Neutrophil (primary cell): ENCODE measurements at regions not wholly inside any gene's neighbourhood (a gene's known extent, or its start where the extent isn't known, plus 50 kb on each side); places are given as distances from the start of the nearest gene placed in this dataset.

Experiments used
- H3K27ac ChIP-seq: fragments of 200-600 bp; sonication (generic); 2 replicates; pipeline ENCODE4 v1.5.1; 2016; ENCODE audit warnings: mild to moderate bottlenecking, moderate library complexity
- H3K27me3 ChIP-seq: fragments of 200-600 bp; sonication (generic); 2 replicates; pipeline ENCODE4 v1.6.0; 2016; ENCODE audit warnings: mild to moderate bottlenecking
- H3K36me3 ChIP-seq: fragments of 200-600 bp; sonication (generic); 2 replicates; pipeline ENCODE4 v1.5.1; 2017
- H3K4me1 ChIP-seq, 2 experiments: fragments of 200-600 bp in 1 of 2; sonication (generic) in 1 of 2; 1 replicate in 1 of 2; 2 replicates in 1 of 2; pipeline versions ENCODE4 v1.5.1 to v1.6.1; 2013 to 2016; ENCODE audit warnings: low read depth in 1 of 2, low read length in 1 of 2, mild to moderate bottlenecking in 1 of 2, moderate library complexity in 1 of 2; ENCODE audit not compliant: control insufficient read depth in 1 of 2, insufficient read depth in 1 of 2
- H3K4me3 ChIP-seq, 2 experiments: fragments of 200-600 bp in 1 of 2; sonication (generic) in 1 of 2; 1 replicate in 1 of 2; 2 replicates in 1 of 2; pipeline ENCODE4 v1.5.1; 2013 to 2016; ENCODE audit warnings: low read depth in 1 of 2, low read length in 1 of 2, mild to moderate bottlenecking in 1 of 2, moderate library complexity in 1 of 2
- H3K9me3 ChIP-seq: fragments of 200-600 bp; sonication (generic); 2 replicates; pipeline ENCODE4 v1.5.1; 2016
- CTCF ChIP-seq: fragments of 200-600 bp; sonication (generic); IDR thresholded peaks from 2 replicates; pipeline ENCODE4 v1.5.1; 2016; ENCODE audit warnings: antibody characterized with exemption

GRCh38 chr13:59086147-59086546 lies 1077.6 kb downstream of the DIAPH3 start:
- Histone ChIP-seq H3K27me3 (no peaks in the 10 kb centered on the region), H3K4me1 (no peaks in the 10 kb centered on the region), H3K36me3 (no peaks in the 10 kb centered on the region), H3K27ac (no peak overlapping the region), H3K9me3 (no peaks in the 10 kb centered on the region), H3K4me3 (no peak overlapping the region)
- no peak for TF ChIP-seq CTCF

- no peaks in the 10 kb centered on the region for H3K9me3 ChIP-seq
Observed at GRCh38 chr13:59088716-59089115, 1075.0 kb downstream of the DIAPH3 start.

GRCh38 chr13:59094181-59094580 lies 1069.5 kb downstream of the DIAPH3 start:
- H3K4me3 ChIP-seq = no peak overlapping the region
- no peak for TF ChIP-seq CTCF
- no peaks in the 10 kb centered on the region for H3K9me3 ChIP-seq
- no peaks in the 10 kb centered on the region for H3K36me3 ChIP-seq
- H3K27ac ChIP-seq = no peak overlapping the region
- no peaks in the 10 kb centered on the region for H3K4me1 ChIP-seq
- H3K27me3 ChIP-seq = no peaks in the 10 kb centered on the region

More at GRCh38 chr13:59088716-59089115, 1075.0 kb downstream of the DIAPH3 start:
- Histone ChIP-seq H3K27me3 (no peaks in the 10 kb centered on the region), H3K4me1 (no peaks in the 10 kb centered on the region), H3K36me3 (no peaks in the 10 kb centered on the region), H3K27ac (no peak overlapping the region), H3K4me3 (no peak overlapping the region)
- TF ChIP-seq CTCF = no peak

- Histone ChIP-seq H3K27ac (no peak overlapping the region), H3K9me3 (no peaks in the 10 kb centered on the region), H3K27me3 (no peaks in the 10 kb centered on the region), H3K4me1 (no peaks in the 10 kb centered on the region), H3K36me3 (no peaks in the 10 kb centered on the region), H3K4me3 (no peak overlapping the region)
- TF ChIP-seq CTCF = no peak
Observed at GRCh38 chr13:59099182-59099974, 1064.3 kb downstream of the DIAPH3 start.

GRCh38 chr13:59103004-59103768 lies 1060.5 kb downstream of the DIAPH3 start:
- H3K27me3 ChIP-seq = no peaks in the 10 kb centered on the region
- TF ChIP-seq CTCF = no peak
- H3K36me3 ChIP-seq = no peaks in the 10 kb centered on the region
- H3K4me3 ChIP-seq = no peak overlapping the region
- no peaks in the 10 kb centered on the region for H3K4me1 ChIP-seq
- no peaks in the 10 kb centered on the region for H3K9me3 ChIP-seq
- H3K27ac ChIP-seq = no peak overlapping the region
